ENCODE measurements at regions not wholly inside any gene's neighbourhood (a gene's known extent, or its start where the extent isn't known, plus 50 kb on each side); places are given as distances from the start of the nearest gene placed in this dataset.

DNA sequence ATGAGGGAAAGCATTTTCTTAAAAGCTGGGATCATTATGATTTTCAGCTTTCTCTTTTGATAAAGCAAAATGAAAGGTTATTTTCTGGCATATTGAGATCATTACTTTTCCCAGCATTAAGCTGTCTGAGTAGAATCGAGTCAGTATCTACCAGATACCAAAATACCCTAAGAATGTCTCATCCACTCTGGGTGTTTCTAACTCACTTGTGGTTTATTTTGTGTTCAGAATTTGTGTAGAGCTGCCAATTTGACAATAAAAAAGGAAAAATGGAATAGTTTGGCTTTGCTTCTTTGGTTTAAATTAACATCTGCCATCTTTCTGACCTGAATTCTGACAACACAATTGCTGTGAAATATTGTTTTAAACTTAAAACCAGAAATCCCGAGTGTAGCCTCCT is 438.7 kb upstream of the ARGLU1 start:
- Histone ChIP-seq H3K27me3 (ENCODE audit: low read depth, low read length) (no peaks in the 10 kb centered on the region), H3K4me1 (ENCODE audit: control insufficient read depth in 1 of 2, insufficient read depth in 2 of 2, low read length in 2 of 2) (no peaks in the 10 kb centered on the region), H3K4me3 (ENCODE audit: low read depth in 1 of 2, low read length in 2 of 2) (no peak overlapping the region), H3K9me3 (ENCODE audit: control insufficient read depth in 1 of 2, low read length in 2 of 2) (no peaks in the 10 kb centered on the region), H3K27ac (ENCODE audit: low read length) (no peak overlapping the region), H3K36me3 (ENCODE audit: control insufficient read depth in 1 of 2, insufficient read depth in 2 of 2, low read length in 2 of 2) (no peaks in the 10 kb centered on the region)

DNA sequence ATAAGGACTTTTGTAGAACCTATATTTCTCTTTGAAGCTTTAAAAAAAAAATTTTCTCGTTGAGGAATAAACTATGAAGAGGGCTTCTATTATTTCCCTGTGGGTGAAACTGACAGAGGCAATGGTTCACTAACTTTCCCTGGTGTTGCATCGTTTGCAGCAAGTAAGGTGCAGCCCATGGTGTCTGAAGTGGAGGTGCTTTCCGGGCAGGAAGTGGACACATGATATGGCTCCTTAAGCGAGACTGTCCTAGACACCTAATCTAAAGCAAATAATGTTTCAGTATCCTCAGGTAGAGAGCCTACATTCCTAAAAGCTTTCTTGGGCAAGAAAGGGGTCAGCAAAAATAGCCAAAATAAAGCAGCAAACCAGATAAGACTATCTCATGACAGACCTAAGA is 437.6 kb upstream of the ARGLU1 start:
- H3K27me3 ChIP-seq (ENCODE audit: low read depth, low read length): no peaks in the 10 kb centered on the region
- no peak overlapping the region for H3K4me3 ChIP-seq (ENCODE audit: low read depth in 1 of 2, low read length in 2 of 2)
- H3K36me3 ChIP-seq (ENCODE audit: control insufficient read depth in 1 of 2, insufficient read depth in 2 of 2, low read length in 2 of 2): no peaks in the 10 kb centered on the region
- H3K27ac ChIP-seq (ENCODE audit: low read length): no peak overlapping the region
- no peaks in the 10 kb centered on the region for H3K9me3 ChIP-seq (ENCODE audit: control insufficient read depth in 1 of 2, low read length in 2 of 2)
- no peaks in the 10 kb centered on the region for H3K4me1 ChIP-seq (ENCODE audit: control insufficient read depth in 1 of 2, insufficient read depth in 2 of 2, low read length in 2 of 2)

DNA sequence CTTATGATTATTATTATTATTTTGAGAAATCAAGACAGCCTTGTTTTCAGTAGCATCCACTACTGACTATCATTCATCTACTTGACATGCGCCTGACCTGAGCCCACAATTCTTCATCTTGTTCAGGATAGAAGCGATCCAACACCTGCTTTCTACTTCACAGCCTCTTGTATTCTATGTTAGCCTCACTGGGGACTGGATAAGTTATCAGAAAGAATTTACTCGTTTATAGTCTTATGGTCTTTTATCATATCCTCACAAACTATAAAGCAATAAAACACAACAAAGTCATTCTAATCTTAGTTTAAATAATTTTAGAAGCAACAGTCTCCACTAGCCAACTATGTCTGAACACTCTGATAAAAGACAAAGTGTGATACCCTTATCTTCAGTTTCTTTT is 436.0 kb upstream of the ARGLU1 start:
- no peaks in the 10 kb centered on the region for H3K4me1 ChIP-seq (ENCODE audit: control insufficient read depth in 1 of 2, insufficient read depth in 2 of 2, low read length in 2 of 2)
- H3K27ac ChIP-seq (ENCODE audit: low read length): no peak overlapping the region
- H3K9me3 ChIP-seq (ENCODE audit: control insufficient read depth in 1 of 2, low read length in 2 of 2): no peaks in the 10 kb centered on the region
- no peak overlapping the region for H3K4me3 ChIP-seq (ENCODE audit: low read depth in 1 of 2, low read length in 2 of 2)
- no peaks in the 10 kb centered on the region for H3K36me3 ChIP-seq (ENCODE audit: control insufficient read depth in 1 of 2, insufficient read depth in 2 of 2, low read length in 2 of 2)
- no peaks in the 10 kb centered on the region for H3K27me3 ChIP-seq (ENCODE audit: low read depth, low read length)

DNA sequence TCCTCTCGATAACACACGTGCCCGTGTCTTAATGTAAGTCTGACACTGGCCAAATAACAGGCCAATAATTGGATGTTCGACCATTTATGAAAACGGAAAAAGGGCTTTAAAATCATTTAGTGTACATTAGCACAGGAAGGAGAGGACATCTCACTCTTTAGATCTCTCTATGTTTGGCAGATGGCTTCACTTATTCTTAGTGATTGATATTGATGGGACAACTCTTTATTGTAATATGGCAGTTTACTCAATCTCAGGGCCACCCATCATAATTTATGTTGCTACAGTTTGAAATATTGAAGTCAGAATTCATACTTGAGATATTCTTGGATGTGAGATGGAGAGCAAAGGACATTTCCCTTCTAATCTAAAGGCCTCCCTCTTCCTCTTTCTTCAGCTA is 430.7 kb upstream of the ARGLU1 start:
- no peaks in the 10 kb centered on the region for H3K27me3 ChIP-seq (ENCODE audit: low read depth, low read length)
- no peaks in the 10 kb centered on the region for H3K4me1 ChIP-seq (ENCODE audit: control insufficient read depth in 1 of 2, insufficient read depth in 2 of 2, low read length in 2 of 2)
- H3K9me3 ChIP-seq (ENCODE audit: control insufficient read depth in 1 of 2, low read length in 2 of 2): no peaks in the 10 kb centered on the region
- no peaks in the 10 kb centered on the region for H3K36me3 ChIP-seq (ENCODE audit: control insufficient read depth in 1 of 2, insufficient read depth in 2 of 2, low read length in 2 of 2)
- H3K27ac ChIP-seq (ENCODE audit: low read length): no peak overlapping the region
- no peak overlapping the region for H3K4me3 ChIP-seq (ENCODE audit: low read depth in 1 of 2, low read length in 2 of 2)

DNA sequence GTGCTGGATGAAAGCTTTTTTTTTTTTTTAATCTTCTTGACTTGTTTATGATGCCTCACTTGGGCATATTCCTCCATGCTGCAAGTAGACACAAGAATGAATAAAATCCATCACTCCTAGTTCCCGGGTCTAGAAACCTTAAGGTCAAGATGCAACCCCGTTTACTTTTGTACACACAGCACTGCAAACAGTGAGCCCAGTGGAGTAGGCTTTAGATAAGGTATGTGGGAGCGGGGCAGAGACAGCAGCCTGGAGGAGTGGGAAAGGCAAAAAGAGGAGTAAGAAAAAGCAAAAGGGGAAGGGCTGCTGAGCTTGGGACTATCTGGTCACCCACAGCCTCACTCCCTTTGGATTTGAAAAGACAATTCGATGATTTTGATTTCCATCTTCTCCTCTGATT is 429.8 kb upstream of the ARGLU1 start:
- H3K4me3 ChIP-seq (ENCODE audit: low read depth in 1 of 2, low read length in 2 of 2): no peak overlapping the region
- H3K27ac ChIP-seq (ENCODE audit: low read length): no peak overlapping the region
- H3K9me3 ChIP-seq (ENCODE audit: control insufficient read depth in 1 of 2, low read length in 2 of 2): no peaks in the 10 kb centered on the region
- no peaks in the 10 kb centered on the region for H3K36me3 ChIP-seq (ENCODE audit: control insufficient read depth in 1 of 2, insufficient read depth in 2 of 2, low read length in 2 of 2)
- H3K4me1 ChIP-seq (ENCODE audit: control insufficient read depth in 1 of 2, insufficient read depth in 2 of 2, low read length in 2 of 2): no peaks in the 10 kb centered on the region
- no peaks in the 10 kb centered on the region for H3K27me3 ChIP-seq (ENCODE audit: low read depth, low read length)

DNA sequence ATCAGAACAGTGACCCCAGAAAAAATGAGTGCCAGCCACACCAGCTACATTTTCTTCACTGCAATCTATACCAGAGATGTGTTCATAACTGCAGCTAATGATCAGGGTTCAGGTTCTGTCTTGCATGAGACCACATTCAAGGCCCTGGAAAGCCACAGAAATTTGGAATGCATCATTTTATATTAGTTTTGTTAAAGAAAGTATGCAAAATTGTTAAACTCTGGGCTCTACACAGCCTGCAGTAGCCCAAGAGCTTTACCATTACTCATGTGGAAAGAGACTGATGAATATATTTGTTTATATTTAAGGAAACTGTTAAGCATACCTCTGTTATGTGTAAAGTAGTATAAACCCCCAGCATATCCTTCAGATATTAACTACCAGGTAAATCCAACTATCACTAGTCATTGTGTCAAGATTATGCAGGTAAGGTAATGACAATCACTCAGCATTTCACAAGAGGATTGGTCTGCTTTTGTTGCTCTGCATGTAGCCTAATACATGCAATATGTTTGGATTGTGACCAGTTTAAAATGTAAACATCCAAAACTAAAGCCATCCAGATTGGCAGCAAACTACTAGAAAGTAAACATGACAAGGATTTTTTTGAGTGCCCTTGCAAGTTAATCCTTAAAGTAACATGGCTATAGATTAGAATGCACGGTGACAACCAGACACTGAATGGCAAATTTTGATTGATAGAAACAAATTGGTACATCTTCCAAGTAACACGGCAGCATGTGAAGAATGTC is 429.1 kb upstream of the ARGLU1 start:
- no peaks in the 10 kb centered on the region for H3K9me3 ChIP-seq (ENCODE audit: control insufficient read depth in 1 of 2, low read length in 2 of 2)
- H3K4me3 ChIP-seq (ENCODE audit: low read depth in 1 of 2, low read length in 2 of 2): no peak overlapping the region
- H3K27me3 ChIP-seq (ENCODE audit: low read depth, low read length): no peaks in the 10 kb centered on the region
- no peak overlapping the region for H3K27ac ChIP-seq (ENCODE audit: low read length)
- H3K36me3 ChIP-seq (ENCODE audit: control insufficient read depth in 1 of 2, insufficient read depth in 2 of 2, low read length in 2 of 2): no peaks in the 10 kb centered on the region
- no peaks in the 10 kb centered on the region for H3K4me1 ChIP-seq (ENCODE audit: control insufficient read depth in 1 of 2, insufficient read depth in 2 of 2, low read length in 2 of 2)

DNA sequence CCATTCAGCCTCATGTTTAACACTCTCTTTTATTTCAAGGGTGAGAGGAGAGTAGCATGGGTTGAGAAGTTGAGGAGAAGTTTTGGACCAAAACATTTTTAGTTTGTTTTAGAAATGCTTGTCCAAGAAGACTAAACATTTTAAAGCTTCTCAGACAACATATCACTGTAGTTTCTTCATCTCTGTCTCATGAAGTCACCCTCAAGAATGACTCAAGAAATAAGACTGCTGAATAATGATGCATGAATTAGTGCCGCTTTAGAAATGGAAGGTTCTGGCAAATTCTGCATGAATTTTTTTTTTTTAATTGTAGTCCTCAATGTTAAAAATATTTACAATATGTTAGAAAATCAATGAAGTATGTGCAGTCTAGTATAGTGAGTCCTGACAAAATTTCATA is 422.7 kb upstream of the ARGLU1 start:
- no peaks in the 10 kb centered on the region for H3K4me1 ChIP-seq (ENCODE audit: control insufficient read depth in 1 of 2, insufficient read depth in 2 of 2, low read length in 2 of 2)
- H3K9me3 ChIP-seq (ENCODE audit: control insufficient read depth in 1 of 2, low read length in 2 of 2): no peaks in the 10 kb centered on the region
- no peak overlapping the region for H3K27ac ChIP-seq (ENCODE audit: low read length)
- no peaks in the 10 kb centered on the region for H3K27me3 ChIP-seq (ENCODE audit: low read depth, low read length)
- H3K36me3 ChIP-seq (ENCODE audit: control insufficient read depth in 1 of 2, insufficient read depth in 2 of 2, low read length in 2 of 2): no peaks in the 10 kb centered on the region
- H3K4me3 ChIP-seq (ENCODE audit: low read depth in 1 of 2, low read length in 2 of 2): no peak overlapping the region

DNA sequence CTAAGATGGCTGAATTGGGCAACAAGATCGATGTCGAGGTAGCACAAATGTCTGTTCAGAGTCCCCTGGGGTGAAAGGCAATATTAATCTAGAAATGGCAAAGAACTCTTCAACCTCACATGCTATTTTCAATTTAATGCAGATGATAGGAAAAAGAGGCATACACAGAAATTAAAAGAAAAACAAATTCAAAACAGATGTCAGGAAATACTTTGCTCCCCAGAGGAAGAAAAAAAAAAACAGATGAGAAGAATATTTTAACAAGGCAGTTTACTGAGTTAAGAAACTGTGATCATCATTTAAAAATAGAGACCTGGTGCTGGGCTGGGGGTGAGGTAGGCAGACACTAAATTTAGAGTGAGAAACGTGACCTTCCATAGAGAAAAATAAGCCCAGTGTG is 421.9 kb upstream of the ARGLU1 start:
- no peak overlapping the region for H3K27ac ChIP-seq (ENCODE audit: low read length)
- H3K27me3 ChIP-seq (ENCODE audit: low read depth, low read length): no peaks in the 10 kb centered on the region
- H3K4me1 ChIP-seq (ENCODE audit: control insufficient read depth in 1 of 2, insufficient read depth in 2 of 2, low read length in 2 of 2): no peaks in the 10 kb centered on the region
- no peaks in the 10 kb centered on the region for H3K9me3 ChIP-seq (ENCODE audit: control insufficient read depth in 1 of 2, low read length in 2 of 2)
- no peaks in the 10 kb centered on the region for H3K36me3 ChIP-seq (ENCODE audit: control insufficient read depth in 1 of 2, insufficient read depth in 2 of 2, low read length in 2 of 2)
- no peak overlapping the region for H3K4me3 ChIP-seq (ENCODE audit: low read depth in 1 of 2, low read length in 2 of 2)

DNA sequence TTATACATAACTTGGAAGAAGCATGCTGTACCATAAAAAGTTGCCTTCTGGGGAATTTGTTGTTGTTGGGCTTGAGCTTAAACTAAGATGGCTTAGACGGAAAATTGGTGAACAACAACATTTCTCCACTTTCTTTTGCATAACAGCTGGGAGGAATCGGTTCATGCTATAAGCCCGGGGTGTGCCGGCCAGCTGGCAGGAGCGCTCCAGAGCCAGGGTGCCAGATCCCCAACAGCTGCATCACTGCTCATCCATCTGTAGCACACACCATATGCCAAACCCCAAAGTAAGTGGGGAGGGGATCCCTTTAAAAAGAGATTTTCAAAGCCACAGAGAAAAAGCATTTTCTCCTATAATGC is 419.5 kb upstream of the ARGLU1 start:
- Histone ChIP-seq H3K9me3 (ENCODE audit: control insufficient read depth in 1 of 2, low read length in 2 of 2) (no peaks in the 10 kb centered on the region), H3K27me3 (ENCODE audit: low read depth, low read length) (no peaks in the 10 kb centered on the region), H3K27ac (ENCODE audit: low read length) (no peak overlapping the region), H3K4me3 (ENCODE audit: low read depth in 1 of 2, low read length in 2 of 2) (no peak overlapping the region), H3K4me1 (ENCODE audit: control insufficient read depth in 1 of 2, insufficient read depth in 2 of 2, low read length in 2 of 2) (no peaks in the 10 kb centered on the region), H3K36me3 (ENCODE audit: control insufficient read depth in 1 of 2, insufficient read depth in 2 of 2, low read length in 2 of 2) (no peaks in the 10 kb centered on the region)

DNA sequence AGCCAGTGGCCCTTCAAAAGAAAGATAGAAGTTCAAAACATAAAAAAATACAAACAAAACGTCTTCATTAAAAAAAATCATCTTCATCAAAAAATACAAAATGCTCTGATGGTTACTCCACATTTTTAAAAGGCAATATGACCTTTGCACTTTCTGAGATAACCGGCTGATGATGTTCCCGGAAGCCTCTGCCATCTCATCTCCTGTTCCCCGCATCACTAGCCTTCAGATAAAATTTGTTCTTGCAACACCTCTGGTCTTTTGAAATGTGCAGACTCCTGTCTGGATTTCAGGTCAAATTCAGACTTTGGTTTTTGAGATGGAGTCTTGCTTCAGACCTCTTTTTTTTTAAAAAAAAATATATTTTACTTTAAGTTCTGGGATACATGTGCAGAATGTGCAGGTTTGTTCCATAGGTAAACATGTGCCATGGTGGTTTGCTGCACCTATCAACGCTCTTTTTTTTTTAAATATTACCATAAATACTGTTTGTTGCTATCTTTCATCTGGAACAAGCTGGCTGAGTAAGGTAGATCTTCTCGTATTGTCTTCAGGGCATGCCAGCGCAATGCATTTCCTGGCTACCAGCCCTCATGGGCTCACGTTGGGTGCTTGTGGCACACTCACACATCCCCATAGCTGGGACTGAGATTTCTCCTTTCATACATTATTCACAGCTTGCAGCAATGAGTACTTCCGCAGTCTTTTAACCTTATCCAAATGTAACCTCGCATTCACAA is 418.9 kb upstream of the ARGLU1 start:
- no peak overlapping the region for H3K27ac ChIP-seq (ENCODE audit: low read length)
- no peaks in the 10 kb centered on the region for H3K4me1 ChIP-seq (ENCODE audit: control insufficient read depth in 1 of 2, insufficient read depth in 2 of 2, low read length in 2 of 2)
- no peak overlapping the region for H3K4me3 ChIP-seq (ENCODE audit: low read depth in 1 of 2, low read length in 2 of 2)
- H3K9me3 ChIP-seq (ENCODE audit: control insufficient read depth in 1 of 2, low read length in 2 of 2): no peaks in the 10 kb centered on the region
- H3K27me3 ChIP-seq (ENCODE audit: low read depth, low read length): no peaks in the 10 kb centered on the region
- H3K36me3 ChIP-seq (ENCODE audit: control insufficient read depth in 1 of 2, insufficient read depth in 2 of 2, low read length in 2 of 2): no peaks in the 10 kb centered on the region

DNA sequence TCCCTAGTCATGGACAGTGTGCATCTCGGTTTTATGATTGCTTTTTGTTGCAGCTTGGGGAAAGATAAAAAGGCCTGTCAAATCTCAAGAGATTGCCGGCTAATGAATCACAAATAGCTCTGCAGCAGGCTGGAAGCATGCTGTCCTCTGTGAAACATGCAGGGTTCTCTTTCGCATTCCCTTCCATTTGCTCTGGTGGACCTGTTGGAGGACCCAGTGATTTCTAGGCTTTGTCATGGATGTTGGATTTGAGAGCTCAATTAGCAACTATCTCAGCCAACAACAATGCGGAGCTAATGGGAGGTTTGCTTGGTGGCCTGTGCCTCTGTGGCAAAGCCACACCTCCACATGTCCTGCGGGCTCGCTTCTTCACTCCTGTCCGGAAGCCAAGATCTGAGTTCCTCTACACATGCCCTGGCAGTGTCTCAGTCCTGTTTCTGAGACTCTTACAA is 418.1 kb upstream of the ARGLU1 start:
- Histone ChIP-seq H3K9me3 (ENCODE audit: control insufficient read depth in 1 of 2, low read length in 2 of 2) (no peaks in the 10 kb centered on the region), H3K4me3 (ENCODE audit: low read depth in 1 of 2, low read length in 2 of 2) (no peak overlapping the region), H3K4me1 (ENCODE audit: control insufficient read depth in 1 of 2, insufficient read depth in 2 of 2, low read length in 2 of 2) (no peaks in the 10 kb centered on the region), H3K27ac (ENCODE audit: low read length) (no peak overlapping the region), H3K36me3 (ENCODE audit: control insufficient read depth in 1 of 2, insufficient read depth in 2 of 2, low read length in 2 of 2) (no peaks in the 10 kb centered on the region), H3K27me3 (ENCODE audit: low read depth, low read length) (no peaks in the 10 kb centered on the region)

DNA sequence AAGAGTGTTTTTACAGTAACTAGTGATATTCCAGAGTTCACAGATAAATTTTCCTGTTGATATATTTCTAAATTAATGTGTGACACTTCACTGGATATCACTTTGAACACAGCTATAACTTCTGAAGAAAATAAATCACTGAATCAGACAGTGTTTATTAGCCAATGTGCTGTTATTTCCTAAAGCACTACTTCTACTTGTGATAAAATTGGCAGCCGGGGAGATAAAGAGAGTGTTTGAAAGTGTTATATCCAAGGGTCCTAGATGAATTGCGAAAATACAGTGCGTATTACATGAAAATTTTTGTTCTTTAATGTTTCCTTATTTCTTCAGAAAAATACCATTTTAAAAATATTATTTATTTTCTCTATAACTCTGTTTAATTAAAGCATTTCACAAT is 417.5 kb upstream of the ARGLU1 start:
- Histone ChIP-seq H3K27ac (ENCODE audit: low read length) (no peak overlapping the region), H3K9me3 (ENCODE audit: control insufficient read depth in 1 of 2, low read length in 2 of 2) (no peaks in the 10 kb centered on the region), H3K4me1 (ENCODE audit: control insufficient read depth in 1 of 2, insufficient read depth in 2 of 2, low read length in 2 of 2) (no peaks in the 10 kb centered on the region)

More for the DNA sequence above, 417.5 kb upstream of the ARGLU1 start:
- Histone ChIP-seq H3K36me3 (ENCODE audit: control insufficient read depth in 1 of 2, insufficient read depth in 2 of 2, low read length in 2 of 2) (no peaks in the 10 kb centered on the region), H3K4me3 (ENCODE audit: low read depth in 1 of 2, low read length in 2 of 2) (no peak overlapping the region), H3K27me3 (ENCODE audit: low read depth, low read length) (no peaks in the 10 kb centered on the region)
